RWPE2 (cell line): ENCODE measurements at regions not wholly inside any gene's neighbourhood (a gene's known extent, or its start where the extent isn't known, plus 50 kb on each side); places are given as distances from the start of the nearest gene placed in this dataset.
A peak's percentile ranks its signal among the peaks of the same experiment; 100 is the strongest.

Source experiments
- ATAC-seq: fragments of 200-7000 bp; cut with Tn5 transposase; 3 replicates; pipeline ENCODE4 v1.9.1; 2021; ENCODE audit warnings: low read depth
- DNase-seq: peaks from one replicate; pipeline ENCODE4 v3.0.0-alpha.2; 2020; ENCODE audit warnings: low spot score
- H3K27ac ChIP-seq: fragments of 450-650 bp; 2 replicates; pipeline ENCODE4 v1.5.1; 2017; ENCODE audit warnings: mild to moderate bottlenecking; ENCODE audit not compliant: poor library complexity, severe bottlenecking
- H3K27me3 ChIP-seq: fragments of 250-450 bp; sonication (Bioruptor Pico); 2 replicates; pipeline ENCODE4 v1.5.1; 2021; ENCODE audit warnings: mild to moderate bottlenecking, moderate library complexity; ENCODE audit not compliant: insufficient read depth, poor library complexity, severe bottlenecking
- H3K36me3 ChIP-seq: fragments of 250-450 bp; sonication (Bioruptor Pico); 2 replicates; pipeline ENCODE4 v1.5.1; 2020; ENCODE audit warnings: low read depth, mild to moderate bottlenecking, moderate library complexity
- H3K4me1 ChIP-seq: fragments of 250-450 bp; sonication (Bioruptor Pico); 2 replicates; pipeline ENCODE4 v1.5.1; 2021; ENCODE audit warnings: mild to moderate bottlenecking, moderate library complexity; ENCODE audit not compliant: insufficient read depth, poor library complexity, severe bottlenecking
- H3K4me3 ChIP-seq: fragments of 250-450 bp; sonication (Bioruptor Pico); 2 replicates; pipeline ENCODE4 v1.5.1; 2021; ENCODE audit warnings: mild to moderate bottlenecking, moderate library complexity; ENCODE audit not compliant: severe bottlenecking
- H3K9me3 ChIP-seq: fragments of 250-450 bp; sonication (Bioruptor Pico); 2 replicates; pipeline ENCODE4 v1.5.1; 2021; ENCODE audit warnings: mild to moderate bottlenecking, moderate library complexity; ENCODE audit not compliant: severe bottlenecking
- TF ChIP-seq, protein P1 (sequence below): fragments of 450-650 bp; IDR thresholded peaks from one replicate; pipeline ENCODE4 v1.5.1; 2017; ENCODE audit warnings: mild to moderate bottlenecking, moderate library complexity; ENCODE audit not compliant: poor library complexity, severe bottlenecking

DNA sequence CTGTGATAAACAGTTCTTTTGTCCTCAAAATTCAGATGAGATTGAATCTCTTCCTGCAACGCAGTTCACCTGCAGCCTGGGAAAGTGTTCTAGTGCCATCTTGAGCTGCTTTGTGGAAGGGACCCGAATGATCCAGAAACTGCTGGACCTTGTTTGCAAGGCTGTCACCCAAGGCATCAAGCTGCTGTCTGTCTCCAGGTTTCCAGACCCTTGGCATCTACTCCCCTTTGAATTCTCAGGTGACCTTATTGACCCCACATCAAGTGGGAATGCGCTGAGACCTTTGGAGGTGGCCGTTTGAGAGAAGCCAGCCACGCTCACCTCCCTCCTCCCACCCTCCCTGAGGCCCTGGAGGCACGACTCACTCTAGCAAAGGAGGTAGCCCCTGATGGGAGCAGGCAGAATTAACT lies 112.5 kb downstream of the EDN3 start:
- DNase-seq (no peak), ATAC-seq (0 out of 3 replicates have a peak, but pooled peaks have one; percentile 22)
- Histone ChIP-seq H3K4me3 (no peak overlapping the region), H3K4me1 (no peaks in the 10 kb centered on the region), H3K9me3 (no peaks in the 10 kb centered on the region), H3K27ac (no peak overlapping the region), H3K36me3 (no peaks in the 10 kb centered on the region), H3K27me3 (peaks cover 86% of the 10 kb centered on the region)
- TF ChIP-seq, protein P1, sequence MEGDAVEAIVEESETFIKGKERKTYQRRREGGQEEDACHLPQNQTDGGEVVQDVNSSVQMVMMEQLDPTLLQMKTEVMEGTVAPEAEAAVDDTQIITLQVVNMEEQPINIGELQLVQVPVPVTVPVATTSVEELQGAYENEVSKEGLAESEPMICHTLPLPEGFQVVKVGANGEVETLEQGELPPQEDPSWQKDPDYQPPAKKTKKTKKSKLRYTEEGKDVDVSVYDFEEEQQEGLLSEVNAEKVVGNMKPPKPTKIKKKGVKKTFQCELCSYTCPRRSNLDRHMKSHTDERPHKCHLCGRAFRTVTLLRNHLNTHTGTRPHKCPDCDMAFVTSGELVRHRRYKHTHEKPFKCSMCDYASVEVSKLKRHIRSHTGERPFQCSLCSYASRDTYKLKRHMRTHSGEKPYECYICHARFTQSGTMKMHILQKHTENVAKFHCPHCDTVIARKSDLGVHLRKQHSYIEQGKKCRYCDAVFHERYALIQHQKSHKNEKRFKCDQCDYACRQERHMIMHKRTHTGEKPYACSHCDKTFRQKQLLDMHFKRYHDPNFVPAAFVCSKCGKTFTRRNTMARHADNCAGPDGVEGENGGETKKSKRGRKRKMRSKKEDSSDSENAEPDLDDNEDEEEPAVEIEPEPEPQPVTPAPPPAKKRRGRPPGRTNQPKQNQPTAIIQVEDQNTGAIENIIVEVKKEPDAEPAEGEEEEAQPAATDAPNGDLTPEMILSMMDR = peak; percentile 61

DNA sequence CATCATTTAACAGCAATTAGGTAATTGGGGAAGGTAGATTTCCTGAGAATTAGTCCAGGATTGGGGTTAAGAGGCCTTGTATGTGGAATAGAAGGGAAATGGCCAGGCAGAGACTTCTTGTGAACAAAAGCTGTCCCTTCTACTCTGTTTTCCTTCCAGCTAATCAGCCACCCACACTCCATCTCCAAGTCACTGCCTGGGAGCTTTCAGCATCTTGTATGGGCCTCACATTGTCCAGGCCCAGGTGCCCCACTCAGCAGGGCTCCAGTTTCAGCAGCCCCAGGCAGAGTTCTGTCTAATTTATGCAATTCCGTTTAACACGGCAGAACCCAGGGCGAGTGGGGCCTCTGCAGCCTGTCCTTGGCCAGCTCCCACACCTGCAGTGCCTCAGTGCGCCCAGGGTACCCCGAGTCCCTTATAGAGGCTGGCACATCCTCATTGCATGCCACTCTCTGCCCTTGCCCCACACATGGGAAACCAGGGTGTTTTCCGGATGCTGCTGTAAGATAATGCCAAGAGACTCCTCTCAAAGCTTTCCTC lies 113.0 kb downstream of the EDN3 start:
- no peaks in the 10 kb centered on the region for H3K36me3 ChIP-seq
- H3K9me3 ChIP-seq = no peaks in the 10 kb centered on the region
- TF ChIP-seq, protein P1 = no peak
- DNase-seq (no peak), ATAC-seq (no peak)
- H3K27ac ChIP-seq = no peak overlapping the region
- H3K4me1 ChIP-seq = no peaks in the 10 kb centered on the region
- no peak overlapping the region for H3K4me3 ChIP-seq
- peaks cover 87% of the 10 kb centered on the region for H3K27me3 ChIP-seq

DNA sequence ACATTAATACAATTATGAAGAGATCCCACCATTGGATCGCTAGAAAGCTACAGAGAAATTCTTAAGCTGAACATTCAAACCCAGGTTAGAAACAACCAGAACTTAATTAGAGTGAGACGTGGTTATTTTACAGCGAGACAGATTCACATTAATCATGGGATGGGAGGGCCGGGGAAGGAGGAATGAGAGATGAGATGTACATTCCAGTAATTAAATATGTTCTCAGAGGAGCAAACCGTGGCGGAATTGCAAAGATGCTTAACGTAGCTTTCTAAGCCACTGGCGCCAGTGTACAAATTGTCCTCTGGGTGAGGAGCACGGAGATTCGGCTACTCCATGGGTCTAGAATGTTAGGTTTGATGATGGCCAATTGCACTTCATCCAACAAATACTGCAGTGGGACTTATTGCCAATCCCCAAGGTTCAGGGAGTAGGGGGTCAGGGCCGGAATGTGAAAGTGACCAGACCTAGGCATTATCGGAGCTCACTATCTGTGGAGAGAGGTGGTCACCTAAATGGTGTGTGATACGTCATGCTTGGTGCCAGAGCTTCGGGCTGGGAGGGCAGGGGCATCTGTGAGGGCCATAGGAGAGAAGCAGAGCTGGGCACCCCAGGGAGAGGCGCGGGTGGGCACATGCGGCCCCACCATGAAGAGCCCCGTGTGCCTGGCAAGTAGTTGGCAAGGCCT lies 114.7 kb downstream of the EDN3 start:
- Histone ChIP-seq H3K27me3 (peaks cover 88% of the 10 kb centered on the region), H3K4me1 (no peaks in the 10 kb centered on the region), H3K36me3 (no peaks in the 10 kb centered on the region), H3K4me3 (no peak overlapping the region), H3K27ac (no peak overlapping the region), H3K9me3 (no peaks in the 10 kb centered on the region)
- DNase-seq = no peak
- ATAC-seq = no peak
- TF ChIP-seq, protein P1 = no peak

DNA sequence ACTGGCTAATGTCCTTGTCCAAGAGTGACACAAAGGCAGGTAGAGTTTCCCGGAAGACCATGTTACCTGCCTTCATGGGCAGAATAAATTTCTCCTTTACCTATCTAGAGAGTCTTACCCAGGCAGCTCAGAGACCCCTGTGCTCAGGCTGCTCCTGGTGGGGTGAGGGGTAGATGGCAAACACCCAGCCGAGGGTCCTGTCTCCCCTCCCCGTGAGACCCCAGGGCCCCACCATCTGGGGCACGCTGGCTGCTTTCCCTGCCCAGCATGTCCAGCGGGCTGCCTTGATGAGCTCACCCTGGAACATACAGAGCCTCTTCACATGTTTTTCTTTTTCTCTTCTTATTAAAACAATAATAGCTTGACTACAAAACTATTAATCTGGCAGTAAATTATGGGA lies 116.5 kb downstream of the EDN3 start:
- TF ChIP-seq, protein P1 = no peak
- H3K4me1 ChIP-seq = no peaks in the 10 kb centered on the region

DNA sequence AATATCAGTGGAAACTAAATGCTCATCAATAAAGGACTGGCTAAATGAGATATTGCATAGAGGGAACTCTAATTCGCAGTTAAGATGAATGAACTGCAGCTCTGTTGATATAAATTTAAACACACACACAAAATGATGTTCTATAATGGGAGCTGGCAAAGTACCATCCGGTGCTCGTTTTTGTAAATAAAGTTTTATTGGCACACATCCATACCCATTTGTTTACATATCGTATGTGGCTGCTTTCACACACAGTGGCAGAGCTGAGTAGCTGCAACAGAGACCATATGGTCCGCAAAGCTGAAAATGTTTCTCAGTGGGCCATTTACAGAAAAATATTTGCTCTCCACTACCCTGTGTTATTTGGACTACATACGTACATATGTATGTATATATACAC lies 120.7 kb downstream of the EDN3 start:
- Histone ChIP-seq H3K36me3 (no peaks in the 10 kb centered on the region), H3K4me1 (no peaks in the 10 kb centered on the region), H3K9me3 (no peaks in the 10 kb centered on the region), H3K27me3 (peaks cover 55% of the 10 kb centered on the region), H3K4me3 (no peak overlapping the region), H3K27ac (no peak overlapping the region)
- TF ChIP-seq, protein P1 = no peak
- no peak for DNase-seq
- no peak for ATAC-seq

More for the DNA sequence above, 116.5 kb downstream of the EDN3 start:
- DNase-seq (no peak), ATAC-seq (no peak)
- Histone ChIP-seq H3K9me3 (no peaks in the 10 kb centered on the region), H3K27me3 (peaks cover 87% of the 10 kb centered on the region), H3K36me3 (no peaks in the 10 kb centered on the region), H3K27ac (no peak overlapping the region), H3K4me3 (no peak overlapping the region)
